Kasumi-1 (cell line): ENCODE measurements at regions not wholly inside any gene's neighbourhood (a gene's known extent, or its start where the extent isn't known, plus 50 kb on each side); places are given as distances from the start of the nearest gene placed in this dataset.

Experiments used
- DNase-seq, 2 experiments: peaks; one replicate each; lab custom pipeline; 2025; lab: John Stamatoyannopoulos, UW

DNA sequence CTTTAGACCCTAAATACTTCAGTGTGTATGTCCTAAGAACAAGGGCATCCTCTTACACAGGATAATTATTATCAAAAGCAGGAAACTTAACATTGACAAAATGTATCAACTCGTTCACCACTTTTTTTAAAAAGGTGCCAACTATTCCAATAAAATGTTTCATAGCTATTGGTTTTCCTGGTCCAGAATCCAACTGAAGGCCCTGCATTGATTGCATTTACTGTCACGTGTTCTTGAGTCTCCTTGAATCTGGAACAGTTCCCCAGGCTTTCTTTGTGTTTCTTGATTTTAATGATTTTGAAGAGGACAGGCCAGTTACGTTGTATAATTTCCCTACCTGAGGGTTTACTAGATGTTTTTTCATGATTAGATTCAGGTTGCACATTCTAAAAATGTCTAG lies 94.6 kb upstream of the ARHGEF3 start:
- DNase-seq, result no peak

DNA sequence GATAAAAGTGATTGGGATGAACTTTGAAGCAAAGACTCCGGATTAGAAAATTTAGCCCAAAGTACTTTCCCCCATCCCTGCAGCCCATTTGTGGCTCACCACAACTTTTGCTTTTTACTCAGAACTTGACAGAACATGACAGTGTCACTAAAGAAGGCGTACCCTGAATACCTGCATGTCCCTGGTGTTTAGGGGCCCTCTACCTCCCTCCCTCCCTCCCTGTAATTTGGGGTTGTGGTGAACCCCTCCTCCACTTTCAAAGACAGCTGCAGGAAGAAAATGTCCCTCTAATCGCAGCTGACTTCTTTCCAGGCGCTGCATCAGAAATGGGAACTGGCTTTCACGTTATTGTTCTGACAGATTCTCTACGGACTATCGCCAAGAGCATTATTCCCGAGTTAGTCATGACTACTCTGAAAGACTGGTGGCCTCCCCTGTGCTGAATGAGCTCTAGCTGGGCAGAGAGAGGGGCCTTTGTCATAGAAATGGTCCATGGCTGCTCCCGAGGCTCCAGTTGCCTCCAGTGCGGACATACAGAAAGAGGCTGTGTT lies 93.2 kb upstream of the ARHGEF3 start:
- DNase-seq, result peak in 1 of 2 experiments; percentile 23

GRCh38 chr3:56890448-56891091 lies 88.8 kb upstream of the ARHGEF3 start:
- no peak for DNase-seq

GRCh38 chr3:56889131-56889530 lies 87.4 kb upstream of the ARHGEF3 start:
- no peak for DNase-seq

- DNase-seq, result no peak
Measured at GRCh38 chr3:56887402-56888025, 85.8 kb upstream of the ARHGEF3 start.

GRCh38 chr3:56886314-56886713 lies 84.6 kb upstream of the ARHGEF3 start:
- DNase-seq, result no peak

DNA sequence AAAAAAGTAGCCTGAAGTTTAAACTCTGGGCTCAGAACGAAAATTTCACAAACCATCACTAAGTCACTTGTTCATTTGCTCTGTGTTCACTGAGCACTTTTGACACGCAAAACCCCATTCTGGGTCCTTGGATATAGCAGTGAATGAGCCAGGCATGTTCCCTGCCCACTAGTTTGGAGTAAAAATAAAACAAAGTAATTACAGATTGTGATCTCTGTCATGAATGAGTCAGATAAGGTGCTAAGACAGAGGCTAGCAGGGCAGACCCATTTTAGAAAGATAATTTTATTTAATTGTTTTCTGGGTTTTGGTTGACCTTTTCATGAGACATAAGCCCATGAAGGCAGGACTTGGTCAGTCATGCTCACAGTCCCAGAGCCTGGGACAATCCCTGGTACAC lies 84.1 kb upstream of the ARHGEF3 start:
- DNase-seq, result no peak

DNA sequence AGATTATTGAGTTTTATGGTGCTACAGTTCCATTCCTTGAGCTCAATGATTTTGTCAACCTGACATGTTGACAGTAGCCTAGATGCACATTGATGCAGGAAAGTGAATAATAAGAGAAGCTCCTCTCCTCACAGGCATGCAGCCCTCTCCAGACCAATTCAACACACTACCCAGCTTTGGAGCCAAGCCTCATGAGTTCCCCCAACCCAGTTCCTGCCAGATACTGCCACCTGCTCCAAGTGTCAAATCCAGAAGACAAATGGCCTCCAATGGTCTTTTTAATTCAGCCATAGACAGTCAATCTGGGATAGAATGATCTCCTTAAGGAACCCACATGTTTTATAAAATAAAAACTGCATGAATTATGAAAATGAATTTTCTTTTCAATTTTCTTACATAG lies 83.7 kb upstream of the ARHGEF3 start:
- DNase-seq, result no peak

DNA sequence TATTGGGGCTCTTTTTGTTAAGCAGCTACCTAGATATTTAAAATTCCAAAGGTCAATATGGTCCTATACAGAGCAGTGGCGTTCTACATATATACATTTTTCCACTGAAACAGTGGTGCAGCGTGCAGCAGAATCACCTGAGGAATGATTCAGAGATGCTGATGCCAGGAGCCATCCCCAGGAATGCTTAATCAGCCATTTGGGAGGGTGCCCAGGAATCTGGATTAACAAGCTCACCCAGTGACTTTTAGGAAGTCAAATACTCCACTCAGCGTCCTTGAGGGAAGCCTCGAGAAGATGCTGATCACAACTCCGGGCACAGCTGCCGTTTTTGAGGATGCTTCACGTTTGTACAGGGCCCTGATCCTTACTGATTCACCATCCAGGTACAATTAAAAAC lies 82.6 kb upstream of the ARHGEF3 start:
- no peak for DNase-seq

DNA sequence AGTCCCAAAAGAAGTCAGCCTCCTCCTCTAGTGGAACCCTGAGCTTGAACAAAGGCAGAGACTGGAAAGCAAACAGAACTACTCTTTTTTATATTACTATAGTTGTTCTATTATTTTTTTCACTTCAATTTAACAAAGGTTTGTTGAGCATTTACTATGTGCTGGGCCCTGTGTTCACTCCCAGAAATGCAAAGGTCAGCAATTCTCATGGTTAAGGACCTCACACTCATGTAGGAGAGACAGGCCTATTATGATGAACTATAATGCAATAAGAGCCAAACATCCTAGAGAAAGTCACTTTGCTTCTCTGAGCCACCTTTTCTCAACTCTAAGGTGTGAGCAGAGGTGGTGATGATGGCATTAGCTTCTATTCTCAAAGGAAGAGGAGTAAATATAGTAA lies 82.1 kb upstream of the ARHGEF3 start:
- no peak for DNase-seq

GRCh38 chr3:56882896-56883295 lies 81.1 kb upstream of the ARHGEF3 start:
- DNase-seq, result no peak

GRCh38 chr3:56881841-56882240 lies 80.1 kb upstream of the ARHGEF3 start:
- DNase-seq, result no peak

DNA sequence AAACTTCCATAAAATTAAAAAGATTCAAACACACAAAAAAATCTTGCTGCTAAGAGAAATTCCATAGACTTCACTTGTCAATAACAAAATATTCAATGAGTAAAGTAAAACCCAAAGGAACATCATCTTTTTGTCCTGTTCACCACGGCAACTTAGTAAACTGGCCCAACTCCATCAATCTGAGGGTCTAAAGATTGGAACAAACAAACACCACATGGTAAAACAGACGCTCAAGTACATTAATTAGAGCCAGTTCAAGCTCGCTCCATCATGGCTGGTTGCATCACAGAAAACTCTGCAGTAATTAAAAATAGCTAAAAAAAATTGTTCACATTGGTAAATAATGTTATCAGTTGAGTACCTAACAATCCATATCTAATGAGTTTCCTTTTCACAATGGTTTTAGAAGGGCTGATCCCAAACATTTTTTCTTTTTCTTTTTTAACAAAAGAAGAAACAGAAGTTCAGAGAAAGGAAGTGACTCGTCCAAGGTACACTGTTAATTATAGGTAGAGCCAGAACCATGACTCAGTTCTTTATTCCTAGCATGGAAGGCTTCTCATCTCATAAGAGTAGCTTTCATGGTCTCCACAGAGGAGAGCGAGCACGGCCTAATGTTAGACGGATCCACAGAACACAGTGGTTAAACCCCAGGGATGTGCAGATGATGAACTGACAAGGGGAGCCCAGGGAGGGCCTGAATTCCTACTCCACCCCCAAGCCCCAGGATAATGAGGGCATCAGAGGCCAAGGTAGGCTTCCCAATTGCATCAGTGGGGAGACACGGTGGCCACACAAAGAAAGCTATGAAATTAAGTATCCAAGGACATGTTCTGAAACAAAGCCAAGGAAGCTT lies 79.2 kb upstream of the ARHGEF3 start:
- no peak for DNase-seq

- no peak for DNase-seq
Measured at GRCh38 chr3:56879436-56880215, 77.9 kb upstream of the ARHGEF3 start.

DNA sequence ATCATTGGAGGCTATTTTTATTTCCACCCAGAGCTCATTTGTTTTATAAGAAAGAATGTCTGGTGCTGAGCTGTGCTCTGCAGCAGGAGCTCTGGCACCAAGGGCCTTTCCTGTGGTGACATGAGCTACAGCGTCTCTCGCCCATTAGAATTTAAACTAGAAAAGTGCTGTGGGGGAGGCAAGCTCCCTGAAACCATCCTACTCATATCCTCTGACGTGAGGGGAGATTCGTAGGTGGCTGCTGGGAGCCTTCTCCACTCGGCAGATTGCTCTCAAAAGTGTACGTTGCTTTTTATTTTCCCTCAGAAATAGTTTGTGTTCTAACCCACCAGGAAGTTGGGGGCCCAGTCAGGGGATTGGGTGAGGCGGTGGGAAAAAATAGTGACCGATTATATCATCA lies 76.3 kb upstream of the ARHGEF3 start:
- peak; percentile 82 to 85 for DNase-seq

DNA sequence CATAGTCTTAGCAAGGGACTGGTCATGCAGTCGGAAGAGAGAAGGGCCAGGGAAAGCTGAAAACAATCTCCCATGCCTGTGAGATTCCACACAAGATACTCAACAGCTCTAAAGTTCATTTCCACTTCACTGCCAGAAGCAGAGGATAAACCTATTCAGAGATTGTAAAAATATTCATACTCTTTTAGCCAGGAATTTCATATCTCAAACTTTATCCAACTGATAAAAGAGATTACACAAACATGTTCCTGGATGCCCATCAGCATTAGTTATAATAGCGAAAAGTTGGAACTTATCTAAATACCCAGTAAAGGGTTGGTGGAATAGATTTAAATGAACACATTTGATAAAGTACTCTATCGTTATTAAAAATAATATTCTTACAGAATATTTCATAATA lies 75.2 kb upstream of the ARHGEF3 start:
- no peak for DNase-seq

- DNase-seq, result no peak
Measured at GRCh38 chr3:56874269-56874668, 72.5 kb upstream of the ARHGEF3 start.

DNA sequence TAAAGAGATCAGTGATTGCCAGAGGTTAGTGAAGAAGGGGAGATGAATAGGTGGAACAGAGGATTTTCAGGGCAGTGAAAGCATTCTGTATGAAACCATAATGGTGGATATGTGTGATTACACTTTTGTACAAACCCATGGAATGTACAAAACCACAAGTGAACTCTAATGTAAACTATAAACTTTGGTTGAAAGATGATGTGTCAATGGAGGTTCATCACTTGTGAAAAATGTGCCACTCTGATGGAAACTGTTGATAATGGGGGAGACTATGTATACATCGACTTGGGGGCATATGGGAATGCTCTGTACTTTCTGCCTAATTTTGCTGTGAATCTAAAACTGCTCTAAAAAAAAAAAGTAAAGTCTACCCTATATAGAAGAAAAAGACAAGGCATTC lies 68.7 kb upstream of the ARHGEF3 start:
- no peak for DNase-seq

GRCh38 chr3:56869157-56869889 lies 67.6 kb upstream of the ARHGEF3 start:
- no peak for DNase-seq

DNA sequence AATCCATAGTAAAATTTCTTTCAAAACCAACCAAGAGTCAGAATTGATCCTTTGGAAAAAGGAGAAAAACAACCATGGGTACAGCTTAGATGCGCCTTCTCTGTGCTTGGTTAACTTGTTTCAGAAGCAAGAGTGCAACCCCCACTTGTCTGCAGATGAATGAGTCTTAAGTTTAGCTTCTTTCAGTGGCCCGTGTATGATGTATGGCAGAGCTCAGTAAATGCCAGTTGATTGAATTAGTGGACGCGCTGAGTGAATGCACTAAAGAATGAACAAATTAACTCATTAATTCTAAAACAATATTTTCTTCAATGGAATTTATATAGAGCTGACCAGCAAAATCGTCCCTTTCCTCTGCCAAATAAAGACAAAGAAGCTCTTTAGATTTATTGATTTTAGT lies 67.0 kb upstream of the ARHGEF3 start:
- no peak for DNase-seq

DNA sequence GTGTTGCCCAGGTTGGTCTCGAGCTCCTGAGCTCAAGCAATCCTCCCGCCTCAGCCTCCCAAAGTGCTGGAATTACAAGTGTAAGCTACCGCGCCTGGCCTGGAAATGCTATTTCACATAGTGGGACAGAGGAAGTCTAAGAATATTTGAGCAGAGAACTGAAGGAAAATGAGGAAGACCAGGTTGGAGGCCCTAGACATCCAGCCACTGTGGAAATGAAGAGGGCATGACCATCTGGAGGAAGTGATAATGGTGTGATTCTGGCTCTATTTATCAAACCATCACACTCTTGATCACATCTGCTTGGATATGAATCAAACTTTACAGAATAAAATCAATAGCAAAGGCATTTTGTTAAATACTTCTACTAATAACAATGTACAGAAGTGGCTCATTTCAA lies 65.9 kb upstream of the ARHGEF3 start:
- DNase-seq, result peak; percentile 51 to 61
